Effector CD4-positive, alpha-beta T cell (primary cell): ENCODE measurements at regions not wholly inside any gene's neighbourhood (a gene's known extent, or its start where the extent isn't known, plus 50 kb on each side); places are given as distances from the start of the nearest gene placed in this dataset.

Experiments
- DNase-seq: peaks from one replicate; pipeline ENCODE4 v3.0.0-alpha.2; 2020

- DNase-seq: no peak
These were observed 108.2 kb upstream of the ATF7IP start for GRCh38 chr12:14257303-14257733.

GRCh38 chr12:14257734-14258574 is 107.5 kb upstream of the ATF7IP start:
- peak; percentile 75 for DNase-seq

- no peak for DNase-seq
These were observed 106.9 kb upstream of the ATF7IP start for GRCh38 chr12:14258575-14258940.

- no peak for DNase-seq
These were observed 105.9 kb upstream of the ATF7IP start for GRCh38 chr12:14259481-14260010.

GRCh38 chr12:14260011-14260993 is 105.2 kb upstream of the ATF7IP start:
- no peak for DNase-seq

- no peak for DNase-seq
These were observed 104.4 kb upstream of the ATF7IP start for GRCh38 chr12:14261096-14261495.

GRCh38 chr12:14261861-14262260 is 103.6 kb upstream of the ATF7IP start:
- DNase-seq: no peak

- no peak for DNase-seq
These were observed 102.5 kb upstream of the ATF7IP start for GRCh38 chr12:14262771-14263511.

GRCh38 chr12:14263742-14264141 is 101.7 kb upstream of the ATF7IP start:
- no peak for DNase-seq

GRCh38 chr12:14264316-14264715 is 101.2 kb upstream of the ATF7IP start:
- no peak for DNase-seq

- DNase-seq: no peak
These were observed 100.7 kb upstream of the ATF7IP start for GRCh38 chr12:14264778-14265177.

GRCh38 chr12:14268120-14268515 is 97.4 kb upstream of the ATF7IP start:
- no peak for DNase-seq

GRCh38 chr12:14270392-14270791 is 95.1 kb upstream of the ATF7IP start:
- no peak for DNase-seq

GRCh38 chr12:14272956-14273912 is 92.2 kb upstream of the ATF7IP start:
- DNase-seq: no peak

- no peak for DNase-seq
These were observed 91.6 kb upstream of the ATF7IP start for GRCh38 chr12:14273913-14274311.

- no peak for DNase-seq
These were observed 90.4 kb upstream of the ATF7IP start for GRCh38 chr12:14275111-14275510.

GRCh38 chr12:14275886-14276285 is 89.6 kb upstream of the ATF7IP start:
- DNase-seq: no peak

GRCh38 chr12:14278294-14278953 is 87.1 kb upstream of the ATF7IP start:
- no peak for DNase-seq

- no peak for DNase-seq
These were observed 85.6 kb upstream of the ATF7IP start for GRCh38 chr12:14279845-14280244.

- no peak for DNase-seq
These were observed 84.6 kb upstream of the ATF7IP start for GRCh38 chr12:14280921-14281320.

GRCh38 chr12:14281539-14281938 is 83.9 kb upstream of the ATF7IP start:
- no peak for DNase-seq
